ENCODE measurements at regions not wholly inside any gene's neighbourhood (a gene's known extent, or its start where the extent isn't known, plus 50 kb on each side); places are given as distances from the start of the nearest gene placed in this dataset.

GRCh38 chr1:172971241-172971640 lies 79.5 kb downstream of the TNFSF18 start:
- no peak for DNase-seq (ENCODE audit: low read depth)
- H3K4me3 ChIP-seq (ENCODE audit: low read depth, low read length): no peak overlapping the region
- TF ChIP-seq CTCF (conservative IDR thresholded peaks at IDR 0.05; ENCODE audit: low read depth, low read length): no peak

GRCh38 chr1:172972258-172972657 lies 78.5 kb downstream of the TNFSF18 start:
- no peak for TF ChIP-seq CTCF (conservative IDR thresholded peaks at IDR 0.05; ENCODE audit: low read depth, low read length)
- no peak for DNase-seq (ENCODE audit: low read depth)
- no peak overlapping the region for H3K4me3 ChIP-seq (ENCODE audit: low read depth, low read length)

GRCh38 chr1:172973424-172973823 lies 77.3 kb downstream of the TNFSF18 start:
- DNase-seq (ENCODE audit: low read depth): no peak
- H3K4me3 ChIP-seq (ENCODE audit: low read depth, low read length): no peak overlapping the region
- TF ChIP-seq CTCF (conservative IDR thresholded peaks at IDR 0.05; ENCODE audit: low read depth, low read length): no peak

GRCh38 chr1:172976222-172977041 lies 74.3 kb downstream of the TNFSF18 start:
- peak; percentile 96 for DNase-seq (ENCODE audit: low read depth)
- no peak overlapping the region for H3K4me3 ChIP-seq (ENCODE audit: low read depth, low read length)
- no peak for TF ChIP-seq CTCF (conservative IDR thresholded peaks at IDR 0.05; ENCODE audit: low read depth, low read length)

- no peak for DNase-seq (ENCODE audit: low read depth)
- no peak for TF ChIP-seq CTCF (conservative IDR thresholded peaks at IDR 0.05; ENCODE audit: low read depth, low read length)
- H3K4me3 ChIP-seq (ENCODE audit: low read depth, low read length): no peak overlapping the region
Measured at GRCh38 chr1:172977296-172978017, 73.3 kb downstream of the TNFSF18 start.

GRCh38 chr1:172978595-172978994 lies 72.1 kb downstream of the TNFSF18 start:
- TF ChIP-seq CTCF (conservative IDR thresholded peaks at IDR 0.05; ENCODE audit: low read depth, low read length): no peak
- H3K4me3 ChIP-seq (ENCODE audit: low read depth, low read length): no peak overlapping the region
- no peak for DNase-seq (ENCODE audit: low read depth)
